ENCODE measurements at regions not wholly inside any gene's neighbourhood (a gene's known extent, or its start where the extent isn't known, plus 50 kb on each side); places are given as distances from the start of the nearest gene placed in this dataset.

DNA sequence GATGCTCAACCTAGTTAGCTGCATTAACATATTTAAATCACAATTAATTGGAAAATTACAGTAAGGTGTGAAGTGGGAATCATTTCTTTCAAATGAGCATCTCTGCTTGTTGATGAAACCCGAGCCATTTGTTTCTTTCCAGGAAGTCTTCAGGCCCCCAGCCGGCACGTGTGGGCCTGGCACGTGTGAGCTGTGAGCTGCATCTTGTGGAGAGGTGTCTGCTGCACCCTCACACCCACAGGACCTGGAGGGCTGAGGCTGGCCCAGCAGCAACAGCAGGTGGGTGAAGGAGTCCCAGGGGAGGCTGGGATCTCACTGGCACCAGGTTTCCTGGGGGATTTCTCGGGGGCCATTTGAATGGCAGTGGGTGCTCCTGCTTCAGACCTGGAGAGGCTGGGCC, 372.5 kb upstream of the MKI67 start:
- no peak for DNase-seq
- Histone ChIP-seq H3K27me3 (ENCODE audit: insufficient read depth) (no peaks in the 10 kb centered on the region), H3K4me3 (ENCODE audit: low read depth in 2 of 2, low read length in 1 of 2) (no peak overlapping the region), H3K4me1 (ENCODE audit: control insufficient read depth in 1 of 2, insufficient read depth in 2 of 2, low read depth in 1 of 2, low read length in 1 of 2) (no peaks in the 10 kb centered on the region), H2AFZ (ENCODE audit: low read depth) (no peak overlapping the region), H3K36me3 (replicated peaks in 1 of 2; ENCODE audit: control insufficient read depth in 1 of 2, insufficient read depth in 2 of 2, low read length in 1 of 2) (no peaks in the 10 kb centered on the region), H3K9me2 (no peaks in the 10 kb centered on the region), H3F3A (replicated peaks; ENCODE audit: insufficient read depth) (no peaks in the 10 kb centered on the region), H4K20me1 (ENCODE audit: insufficient read depth) (no peaks in the 10 kb centered on the region), H3K27ac (ENCODE audit: low read depth in 2 of 2, low read length in 1 of 2) (no peak overlapping the region), H3K4me2 (no peak overlapping the region), H3K9ac (no peak overlapping the region), H3K79me2 (ENCODE audit: insufficient read depth) (no peaks in the 10 kb centered on the region), H3K9me3 (no peaks in the 10 kb centered on the region)
- WGBS (ENCODE audit: low lambda C conversion rate), result 0% methylated on average over 4 of the region's 5 CpGs
- ChIA-PET POLR2A (no interaction called here), CTCF (no interaction called here)
- TF ChIP-seq EZH2phosphoT487 (IDR thresholded peaks at IDR 0.05; ENCODE audit: borderline replicate concordance, low read depth) (no peak), NRF1 (IDR thresholded peaks at IDR 0.05; ENCODE audit: low read depth, low read length) (no peak), POLR2AphosphoS5 (IDR thresholded peaks at IDR 0.05; ENCODE audit: low read depth, low read length) (no peak), SMC3 (IDR thresholded peaks at IDR 0.05; ENCODE audit: low read depth, low read length) (no peak), ELF1 (IDR thresholded peaks at IDR 0.05) (no peak), TCF12 (IDR thresholded peaks at IDR 0.05) (no peak), FOXM1 (IDR thresholded peaks at IDR 0.05; ENCODE audit: low read depth) (no peak), YY1 (IDR thresholded peaks at IDR 0.05; ENCODE audit: low read depth) (no peak), FOSL2 (IDR thresholded peaks at IDR 0.05; ENCODE audit: borderline replicate concordance, low read depth) (no peak), GABPA (IDR thresholded peaks at IDR 0.05; ENCODE audit: low read depth) (no peak), RFX5 (IDR thresholded peaks at IDR 0.05; ENCODE audit: low read length) (no peak)
- TF ChIP-seq, protein P1, sequence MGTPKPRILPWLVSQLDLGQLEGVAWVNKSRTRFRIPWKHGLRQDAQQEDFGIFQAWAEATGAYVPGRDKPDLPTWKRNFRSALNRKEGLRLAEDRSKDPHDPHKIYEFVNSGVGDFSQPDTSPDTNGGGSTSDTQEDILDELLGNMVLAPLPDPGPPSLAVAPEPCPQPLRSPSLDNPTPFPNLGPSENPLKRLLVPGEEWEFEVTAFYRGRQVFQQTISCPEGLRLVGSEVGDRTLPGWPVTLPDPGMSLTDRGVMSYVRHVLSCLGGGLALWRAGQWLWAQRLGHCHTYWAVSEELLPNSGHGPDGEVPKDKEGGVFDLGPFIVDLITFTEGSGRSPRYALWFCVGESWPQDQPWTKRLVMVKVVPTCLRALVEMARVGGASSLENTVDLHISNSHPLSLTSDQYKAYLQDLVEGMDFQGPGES (IDR thresholded peaks at IDR 0.05; ENCODE audit: low read depth, low read length), result no peak
- TF ChIP-seq, protein P2, sequence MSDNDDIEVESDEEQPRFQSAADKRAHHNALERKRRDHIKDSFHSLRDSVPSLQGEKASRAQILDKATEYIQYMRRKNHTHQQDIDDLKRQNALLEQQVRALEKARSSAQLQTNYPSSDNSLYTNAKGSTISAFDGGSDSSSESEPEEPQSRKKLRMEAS (IDR thresholded peaks at IDR 0.05; ENCODE audit: low read depth), result no peak
- TF ChIP-seq, protein P3, sequence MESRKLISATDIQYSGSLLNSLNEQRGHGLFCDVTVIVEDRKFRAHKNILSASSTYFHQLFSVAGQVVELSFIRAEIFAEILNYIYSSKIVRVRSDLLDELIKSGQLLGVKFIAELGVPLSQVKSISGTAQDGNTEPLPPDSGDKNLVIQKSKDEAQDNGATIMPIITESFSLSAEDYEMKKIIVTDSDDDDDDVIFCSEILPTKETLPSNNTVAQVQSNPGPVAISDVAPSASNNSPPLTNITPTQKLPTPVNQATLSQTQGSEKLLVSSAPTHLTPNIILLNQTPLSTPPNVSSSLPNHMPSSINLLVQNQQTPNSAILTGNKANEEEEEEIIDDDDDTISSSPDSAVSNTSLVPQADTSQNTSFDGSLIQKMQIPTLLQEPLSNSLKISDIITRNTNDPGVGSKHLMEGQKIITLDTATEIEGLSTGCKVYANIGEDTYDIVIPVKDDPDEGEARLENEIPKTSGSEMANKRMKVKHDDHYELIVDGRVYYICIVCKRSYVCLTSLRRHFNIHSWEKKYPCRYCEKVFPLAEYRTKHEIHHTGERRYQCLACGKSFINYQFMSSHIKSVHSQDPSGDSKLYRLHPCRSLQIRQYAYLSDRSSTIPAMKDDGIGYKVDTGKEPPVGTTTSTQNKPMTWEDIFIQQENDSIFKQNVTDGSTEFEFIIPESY (IDR thresholded peaks at IDR 0.05; ENCODE audit: borderline replicate concordance, low read depth), result no peak
- TF ChIP-seq, protein P4, sequence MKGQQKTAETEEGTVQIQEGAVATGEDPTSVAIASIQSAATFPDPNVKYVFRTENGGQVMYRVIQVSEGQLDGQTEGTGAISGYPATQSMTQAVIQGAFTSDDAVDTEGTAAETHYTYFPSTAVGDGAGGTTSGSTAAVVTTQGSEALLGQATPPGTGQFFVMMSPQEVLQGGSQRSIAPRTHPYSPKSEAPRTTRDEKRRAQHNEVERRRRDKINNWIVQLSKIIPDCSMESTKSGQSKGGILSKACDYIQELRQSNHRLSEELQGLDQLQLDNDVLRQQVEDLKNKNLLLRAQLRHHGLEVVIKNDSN (IDR thresholded peaks at IDR 0.05; ENCODE audit: borderline replicate concordance, low read depth), result no peak

DNA sequence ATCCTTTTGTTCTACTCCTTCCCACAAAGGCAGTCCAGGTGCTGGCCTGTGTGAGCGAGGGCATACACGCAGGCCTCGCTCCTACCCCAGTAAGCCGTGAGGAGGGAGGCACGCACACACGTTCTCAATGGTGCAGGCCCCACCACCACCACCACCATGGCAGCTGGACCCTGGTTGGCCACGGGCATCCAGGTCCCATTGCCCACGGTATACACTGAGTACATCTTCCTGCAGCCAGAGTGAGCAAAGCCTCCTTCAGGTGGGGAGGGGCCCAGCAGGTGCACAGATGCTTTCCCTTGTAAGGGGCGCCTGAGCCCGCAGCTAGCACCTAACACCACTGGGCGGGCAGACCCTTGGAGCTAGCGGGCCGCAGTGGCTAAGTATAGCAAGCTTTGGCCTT, 373.3 kb upstream of the MKI67 start:
- Histone ChIP-seq H3K27ac (ENCODE audit: low read depth in 2 of 2, low read length in 1 of 2) (no peak overlapping the region), H3K4me3 (ENCODE audit: low read depth in 2 of 2, low read length in 1 of 2) (no peak overlapping the region), H3F3A (replicated peaks; ENCODE audit: insufficient read depth) (no peaks in the 10 kb centered on the region), H4K20me1 (ENCODE audit: insufficient read depth) (no peaks in the 10 kb centered on the region), H3K9me3 (no peaks in the 10 kb centered on the region), H3K36me3 (replicated peaks in 1 of 2; ENCODE audit: control insufficient read depth in 1 of 2, insufficient read depth in 2 of 2, low read length in 1 of 2) (no peaks in the 10 kb centered on the region), H2AFZ (ENCODE audit: low read depth) (no peak overlapping the region), H3K79me2 (ENCODE audit: insufficient read depth) (no peaks in the 10 kb centered on the region), H3K27me3 (ENCODE audit: insufficient read depth) (no peaks in the 10 kb centered on the region), H3K4me1 (ENCODE audit: control insufficient read depth in 1 of 2, insufficient read depth in 2 of 2, low read depth in 1 of 2, low read length in 1 of 2) (peaks cover 0 to 3% of the 10 kb centered on the region in 2 experiments; a peak in 1 of 4 replicates), H3K9ac (no peak overlapping the region), H3K9me2 (no peaks in the 10 kb centered on the region), H3K4me2 (no peak overlapping the region)
- DNase-seq, result no peak
- ChIA-PET CTCF (no interaction called here), POLR2A (no interaction called here)
- 48% methylated on average over 11 of the region's 13 CpGs for WGBS (ENCODE audit: low lambda C conversion rate)
- TF ChIP-seq, protein P4 (IDR thresholded peaks at IDR 0.05; ENCODE audit: borderline replicate concordance, low read depth), result no peak
- no peak for TF ChIP-seq NRF1 (IDR thresholded peaks at IDR 0.05; ENCODE audit: low read depth, low read length)
- TF ChIP-seq RAD21 (IDR thresholded peaks at IDR 0.05; ENCODE audit: low read length), result no peak
- TF ChIP-seq FOXM1 (IDR thresholded peaks at IDR 0.05; ENCODE audit: low read depth), result no peak
- no peak for TF ChIP-seq JUND (IDR thresholded peaks at IDR 0.05)
- TF ChIP-seq YY1 (IDR thresholded peaks at IDR 0.05; ENCODE audit: low read depth), result no peak
- no peak for TF ChIP-seq RXRA (IDR thresholded peaks at IDR 0.05; ENCODE audit: borderline replicate concordance, low read depth)
- TF ChIP-seq, protein P2 (IDR thresholded peaks at IDR 0.05; ENCODE audit: low read depth), result no peak
- TF ChIP-seq ELF1 (IDR thresholded peaks at IDR 0.05), result no peak
- TF ChIP-seq SIN3A (IDR thresholded peaks at IDR 0.05; ENCODE audit: borderline replicate concordance, low read depth, low read length), result no peak
- TF ChIP-seq FOXJ3 (CRISPR knock-in tag; IDR thresholded peaks at IDR 0.05), result no peak
- TF ChIP-seq, protein P5, sequence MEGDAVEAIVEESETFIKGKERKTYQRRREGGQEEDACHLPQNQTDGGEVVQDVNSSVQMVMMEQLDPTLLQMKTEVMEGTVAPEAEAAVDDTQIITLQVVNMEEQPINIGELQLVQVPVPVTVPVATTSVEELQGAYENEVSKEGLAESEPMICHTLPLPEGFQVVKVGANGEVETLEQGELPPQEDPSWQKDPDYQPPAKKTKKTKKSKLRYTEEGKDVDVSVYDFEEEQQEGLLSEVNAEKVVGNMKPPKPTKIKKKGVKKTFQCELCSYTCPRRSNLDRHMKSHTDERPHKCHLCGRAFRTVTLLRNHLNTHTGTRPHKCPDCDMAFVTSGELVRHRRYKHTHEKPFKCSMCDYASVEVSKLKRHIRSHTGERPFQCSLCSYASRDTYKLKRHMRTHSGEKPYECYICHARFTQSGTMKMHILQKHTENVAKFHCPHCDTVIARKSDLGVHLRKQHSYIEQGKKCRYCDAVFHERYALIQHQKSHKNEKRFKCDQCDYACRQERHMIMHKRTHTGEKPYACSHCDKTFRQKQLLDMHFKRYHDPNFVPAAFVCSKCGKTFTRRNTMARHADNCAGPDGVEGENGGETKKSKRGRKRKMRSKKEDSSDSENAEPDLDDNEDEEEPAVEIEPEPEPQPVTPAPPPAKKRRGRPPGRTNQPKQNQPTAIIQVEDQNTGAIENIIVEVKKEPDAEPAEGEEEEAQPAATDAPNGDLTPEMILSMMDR (IDR thresholded peaks at IDR 0.05), result no peak
